HEK293T (cell line): ENCODE measurements at regions not wholly inside any gene's neighbourhood (a gene's known extent, or its start where the extent isn't known, plus 50 kb on each side); places are given as distances from the start of the nearest gene placed in this dataset.

Experiments
- CTCF ChIA-PET: fragments of 350-600 bp; formaldehyde crosslinking; extraction: SDS; loops from one replicate; lab custom pipeline; 2021; ENCODE audit warnings: antibody characterized with exemption, inconsistent platforms; lab: Yijun Ruan, JAX
- POLR2A ChIA-PET: fragments of 350-600 bp; formaldehyde crosslinking; extraction: SDS; loops from one replicate; lab custom pipeline; 2020; ENCODE audit warnings: antibody characterized with exemption, inconsistent platforms; lab: Yijun Ruan, JAX
- DNase-seq: peaks from one replicate; pipeline ENCODE4 v3.0.0; 2012; ENCODE audit warnings: mixed read lengths; ENCODE audit errors: extremely low spot score
- ARNT ChIP-seq: fragments of 450-650 bp; IDR thresholded peaks from 2 replicates; pipeline ENCODE4 v1.6.1; 2017; ENCODE audit warnings: mild to moderate bottlenecking
- BHLHE40 ChIP-seq: fragments of 450-650 bp; IDR thresholded peaks from 2 replicates; pipeline ENCODE4 v1.6.1; 2016; ENCODE audit warnings: mild to moderate bottlenecking, moderate library complexity, borderline replicate concordance
- CTBP1 ChIP-seq: fragments of 450-650 bp; IDR thresholded peaks from 2 replicates; pipeline ENCODE4 v1.6.1; 2016; ENCODE audit warnings: borderline replicate concordance
- ELF4 ChIP-seq: fragments of 450-650 bp; IDR thresholded peaks from 2 replicates; pipeline ENCODE4 v1.6.1; 2017; ENCODE audit warnings: antibody characterized with exemption
- FOXA1 ChIP-seq: fragments of 450-650 bp; IDR thresholded peaks from 2 replicates; pipeline ENCODE4 v1.6.1; 2016; ENCODE audit warnings: mild to moderate bottlenecking
- FOXK2 ChIP-seq: fragments of 450-650 bp; IDR thresholded peaks from 2 replicates; pipeline ENCODE4 v1.6.1; 2016; ENCODE audit warnings: mild to moderate bottlenecking
- FOXM1 ChIP-seq: fragments of 450-650 bp; IDR thresholded peaks from 2 replicates; pipeline ENCODE4 v1.6.1; 2017; ENCODE audit warnings: mild to moderate bottlenecking, borderline replicate concordance
- HDGF ChIP-seq: fragments of 450-650 bp; IDR thresholded peaks from 2 replicates; pipeline ENCODE4 v1.6.1; 2017; ENCODE audit warnings: antibody characterized with exemption, borderline replicate concordance
- L3MBTL2 ChIP-seq: fragments of 450-650 bp; conservative IDR thresholded peaks from 2 replicates; pipeline ENCODE4 v1.6.1; 2016; ENCODE audit warnings: mild to moderate bottlenecking
- LEF1 ChIP-seq: fragments of 450-650 bp; IDR thresholded peaks from 2 replicates; pipeline ENCODE4 v1.6.1; 2017; ENCODE audit warnings: mild to moderate bottlenecking, borderline replicate concordance
- NFRKB ChIP-seq: fragments of 450-650 bp; IDR thresholded peaks from 2 replicates; pipeline ENCODE4 v1.6.1; 2016; ENCODE audit warnings: mild to moderate bottlenecking, moderate library complexity
- SP1 ChIP-seq: fragments of 450-650 bp; IDR thresholded peaks from 2 replicates; pipeline ENCODE4 v1.6.1; 2017
- SUZ12 ChIP-seq: fragments of 450-650 bp; IDR thresholded peaks from 2 replicates; pipeline ENCODE4 v1.6.1; 2016; ENCODE audit warnings: mild to moderate bottlenecking
- TARDBP ChIP-seq: fragments of 450-650 bp; IDR thresholded peaks from 2 replicates; pipeline ENCODE4 v1.6.1; 2016
- ZNF384 ChIP-seq: fragments of 450-650 bp; IDR thresholded peaks from 2 replicates; pipeline ENCODE4 v1.6.1; 2016
- TF ChIP-seq, protein P1 (sequence below): fragments of 450-650 bp; IDR thresholded peaks from 2 replicates; pipeline ENCODE4 v1.6.1; 2016

DNA sequence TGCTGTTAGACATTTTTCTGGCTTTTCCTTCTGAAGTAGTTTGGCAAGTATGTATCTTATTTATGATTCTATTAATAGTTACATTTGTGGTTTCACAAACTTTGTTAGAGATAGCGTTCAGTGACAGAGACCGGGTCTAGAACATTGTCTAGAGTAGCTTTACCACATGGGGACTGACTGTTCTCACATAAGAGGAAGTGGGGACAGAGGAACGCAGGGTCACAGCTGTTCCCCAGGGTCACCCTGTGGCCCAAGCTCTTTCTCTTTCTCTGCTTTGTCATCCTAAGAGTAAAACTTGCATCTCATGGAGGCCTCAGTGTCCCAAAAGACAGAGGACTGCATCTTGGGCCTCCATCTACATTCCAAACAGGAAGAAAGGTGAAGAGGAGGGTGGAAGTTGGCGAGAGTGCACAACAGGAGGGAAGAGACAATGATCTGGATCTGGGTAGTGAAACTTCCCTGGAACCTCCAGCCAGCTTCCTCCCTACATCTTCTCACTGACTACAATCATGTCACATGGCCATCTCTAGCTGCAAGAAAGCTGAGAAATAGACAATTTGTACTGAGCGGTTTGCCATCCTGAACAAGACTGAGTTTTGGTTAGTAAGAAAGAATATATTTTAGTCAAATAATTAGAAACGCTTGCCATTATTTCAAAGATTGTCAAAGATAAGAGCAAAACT lies 645.8 kb upstream of the ARID1B start:
- ChIA-PET CTCF (no interaction called here), POLR2A (no interaction called here)
- TF ChIP-seq L3MBTL2 (no peak), HDGF (no peak), ELF4 (no peak)
- DNase-seq: no peak

DNA sequence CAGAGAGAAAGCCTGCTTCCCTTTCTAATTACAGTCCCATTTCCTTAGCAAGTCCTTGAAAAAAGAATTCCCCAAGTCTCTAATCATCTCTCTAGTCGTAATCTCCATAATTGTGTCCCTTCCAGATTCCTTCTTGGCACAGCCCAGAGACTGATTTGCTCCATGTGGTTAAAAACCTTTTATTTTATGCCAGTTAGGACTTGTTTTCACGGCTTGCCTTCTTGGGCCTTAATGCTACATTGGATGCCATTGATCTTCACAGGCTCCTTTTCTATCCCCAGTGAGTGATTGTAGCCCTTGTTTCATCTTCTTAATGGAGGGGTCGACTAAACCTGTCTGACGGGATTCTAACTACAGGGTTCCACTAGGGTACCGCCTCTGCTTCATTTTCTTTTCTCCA lies 650.6 kb upstream of the ARID1B start:
- CTCF ChIA-PET: no interaction called here
- TF ChIP-seq FOXM1 (no peak), LEF1 (no peak), ZNF384 (no peak), FOXA1 (no peak)
- TF ChIP-seq, protein P1, sequence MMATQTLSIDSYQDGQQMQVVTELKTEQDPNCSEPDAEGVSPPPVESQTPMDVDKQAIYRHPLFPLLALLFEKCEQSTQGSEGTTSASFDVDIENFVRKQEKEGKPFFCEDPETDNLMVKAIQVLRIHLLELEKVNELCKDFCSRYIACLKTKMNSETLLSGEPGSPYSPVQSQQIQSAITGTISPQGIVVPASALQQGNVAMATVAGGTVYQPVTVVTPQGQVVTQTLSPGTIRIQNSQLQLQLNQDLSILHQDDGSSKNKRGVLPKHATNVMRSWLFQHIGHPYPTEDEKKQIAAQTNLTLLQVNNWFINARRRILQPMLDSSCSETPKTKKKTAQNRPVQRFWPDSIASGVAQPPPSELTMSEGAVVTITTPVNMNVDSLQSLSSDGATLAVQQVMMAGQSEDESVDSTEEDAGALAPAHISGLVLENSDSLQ: no peak
- POLR2A ChIA-PET: no interaction called here
- DNase-seq: no peak

DNA sequence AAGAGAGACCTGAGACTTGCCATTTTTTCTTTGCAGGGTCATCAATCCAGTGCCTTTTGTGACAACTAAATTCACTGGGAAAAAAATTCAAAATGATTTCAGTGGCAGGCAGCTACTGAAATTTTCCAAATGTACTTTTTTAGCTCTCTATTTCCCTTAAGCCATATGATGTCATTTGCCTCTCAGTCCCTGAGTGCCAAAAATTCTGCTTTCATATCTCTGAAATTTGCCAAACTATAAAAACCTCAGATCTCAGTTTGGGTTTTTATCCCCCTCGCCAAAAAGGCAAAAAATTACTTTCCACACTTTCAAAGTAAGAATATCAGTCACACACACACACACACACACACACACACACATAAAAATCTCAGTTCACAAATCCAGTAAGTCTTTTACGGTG lies 651.3 kb upstream of the ARID1B start:
- TF ChIP-seq ELF4: no peak
- TF ChIP-seq ARNT: no peak
- TF ChIP-seq SP1: no peak
- TF ChIP-seq FOXM1: no peak
- TF ChIP-seq, protein P1: no peak
- no peak for TF ChIP-seq CTBP1
- no peak for TF ChIP-seq HDGF
- TF ChIP-seq FOXK2: no peak
- no peak for TF ChIP-seq ZNF384
- no peak for TF ChIP-seq FOXA1
- no peak for TF ChIP-seq LEF1
- TF ChIP-seq NFRKB: no peak
- no peak for TF ChIP-seq SUZ12
- no peak for TF ChIP-seq BHLHE40
- TF ChIP-seq TARDBP: no peak
- ChIA-PET CTCF (no interaction called here), POLR2A (no interaction called here)
- DNase-seq: no peak

DNA sequence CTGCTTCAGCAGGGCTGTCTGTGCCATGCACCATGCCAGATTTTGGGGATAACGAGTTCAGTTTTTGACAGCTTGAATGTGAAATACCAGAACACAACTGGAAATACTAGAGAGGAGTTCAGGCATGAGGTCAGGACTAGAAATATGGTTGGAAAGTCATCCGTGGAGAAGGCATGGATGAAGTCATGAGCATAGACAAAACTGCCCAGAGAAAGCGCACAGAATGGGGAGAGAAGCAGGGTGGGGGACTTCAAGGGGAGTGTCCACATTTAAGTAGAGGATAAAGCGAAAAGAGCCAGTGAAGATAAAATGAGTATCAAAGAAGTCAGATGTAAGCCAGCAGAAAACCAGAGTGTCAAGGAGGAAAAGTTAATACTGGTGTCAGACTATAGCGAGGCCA lies 653.4 kb upstream of the ARID1B start:
- no peak for TF ChIP-seq ZNF384
- no peak for TF ChIP-seq NFRKB
- TF ChIP-seq FOXA1: no peak
- no peak for TF ChIP-seq TARDBP
- no peak for DNase-seq
- CTCF ChIA-PET: no interaction called here
- POLR2A ChIA-PET: no interaction called here

DNA sequence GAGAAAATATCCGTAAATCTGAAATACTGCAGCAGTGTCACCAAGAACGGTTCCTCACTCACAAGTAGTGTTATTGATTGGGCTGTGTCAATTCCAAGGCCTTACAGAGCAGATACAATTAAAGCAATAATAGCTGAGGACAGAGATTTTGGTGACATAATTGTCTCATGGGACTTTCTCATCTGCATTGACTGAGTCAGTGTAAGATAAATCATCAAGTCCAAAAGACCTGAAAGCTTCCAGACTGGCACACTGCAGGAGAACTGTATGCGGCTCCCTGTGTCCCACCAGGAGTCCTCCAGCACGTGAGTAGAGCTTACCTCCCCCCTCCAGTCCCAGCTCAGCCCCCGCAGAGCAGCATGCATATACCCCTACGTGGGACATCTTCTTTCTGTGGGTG lies 655.2 kb upstream of the ARID1B start:
- ChIA-PET POLR2A (no interaction called here), CTCF (no interaction called here)
- DNase-seq: no peak
- TF ChIP-seq ZNF384 (no peak), TARDBP (no peak), FOXK2 (no peak), L3MBTL2 (no peak), HDGF (no peak), ELF4 (no peak)

DNA sequence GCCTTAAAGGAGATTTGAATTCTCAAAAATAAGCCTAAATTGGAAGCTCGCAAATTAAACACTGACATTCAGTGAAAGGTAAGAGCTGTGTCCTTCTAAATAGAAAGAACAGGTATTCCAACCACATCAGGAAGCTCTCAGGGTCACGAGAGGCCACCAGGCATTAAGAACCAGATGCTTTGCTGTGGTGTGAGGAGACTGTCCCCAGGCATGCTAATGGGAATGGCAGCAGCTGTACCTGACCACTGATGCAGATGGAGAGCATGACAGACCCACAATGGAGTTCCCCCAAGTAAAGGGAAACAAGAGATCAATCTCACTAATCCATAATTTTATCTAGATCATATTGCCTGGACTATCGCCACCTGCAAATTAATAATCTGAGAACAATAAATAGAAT lies 658.9 kb upstream of the NOX3 start:
- no peak for TF ChIP-seq LEF1
- POLR2A ChIA-PET: no interaction called here

DNA sequence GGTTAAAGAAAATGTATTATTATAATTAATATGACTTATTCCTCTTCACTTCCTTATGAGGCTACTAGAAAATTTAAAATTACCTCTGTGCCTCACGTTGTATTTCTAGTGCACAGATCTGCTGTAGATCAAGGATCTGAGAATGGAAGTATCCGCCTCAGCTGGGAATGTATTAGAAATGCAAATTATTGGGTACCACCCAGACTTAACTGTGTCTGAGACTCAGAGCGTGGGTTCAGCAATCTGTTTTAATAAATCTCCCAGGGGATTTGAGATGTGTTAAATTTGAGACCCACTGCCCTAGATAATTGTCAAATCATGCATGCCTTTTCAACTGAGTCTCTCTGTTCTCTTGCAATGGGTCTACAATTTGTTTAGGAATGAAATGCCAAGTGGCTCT lies 658.0 kb upstream of the NOX3 start:
- CTCF ChIA-PET: no interaction called here
- TF ChIP-seq ELF4 (no peak), FOXM1 (no peak), BHLHE40 (no peak), ARNT (no peak), SUZ12 (no peak), L3MBTL2 (no peak), HDGF (no peak), FOXA1 (no peak), NFRKB (no peak), ZNF384 (no peak), CTBP1 (no peak), SP1 (no peak), LEF1 (no peak), FOXK2 (no peak), TARDBP (no peak)
- TF ChIP-seq, protein P1: no peak
- DNase-seq: no peak

More for the DNA sequence above, 658.9 kb upstream of the NOX3 start:
- CTCF ChIA-PET: no interaction called here
- no peak for DNase-seq

More for the DNA sequence above, 658.0 kb upstream of the NOX3 start:
- POLR2A ChIA-PET: no interaction called here
